Brain microvascular endothelial cell (primary cell): ENCODE measurements at regions not wholly inside any gene's neighbourhood (a gene's known extent, or its start where the extent isn't known, plus 50 kb on each side); places are given as distances from the start of the nearest gene placed in this dataset.

Experiments
- DNase-seq: peaks from one replicate; pipeline ENCODE4 v3.0.0-alpha.2; 2020
- H3K27ac ChIP-seq: fragments of 250-450 bp; sonication (Bioruptor Pico); 2 replicates; pipeline ENCODE4 v1.5.1; 2020; ENCODE audit warnings: mild to moderate bottlenecking, moderate library complexity
- H3K27me3 ChIP-seq: fragments of 250-450 bp; sonication (Bioruptor Pico); replicated peaks from 2 replicates; pipeline ENCODE4 v1.5.1; 2020; ENCODE audit warnings: mild to moderate bottlenecking
- H3K36me3 ChIP-seq: fragments of 250-450 bp; sonication (Bioruptor Pico); replicated peaks from 2 replicates; pipeline ENCODE4 v1.5.1; 2020; ENCODE audit warnings: mild to moderate bottlenecking
- H3K4me3 ChIP-seq: 2 replicates; pipeline ENCODE4 v1.5.1; 2011; ENCODE audit warnings: low read depth, mild to moderate bottlenecking, control low read depth, low read length, moderate library complexity
- CTCF ChIP-seq: IDR thresholded peaks from 2 replicates; pipeline ENCODE4 v1.5.1; 2011; ENCODE audit warnings: low read depth, mild to moderate bottlenecking, moderate library complexity, low read length, control low read depth, inconsistent platforms; ENCODE audit errors: missing control alignments
- in situ Hi-C: cut with HindIII; loops from 2 replicates; pipeline ENCODE4 v1.10.0; 2017; ENCODE audit warnings: low sequenced_read_pairs, low pct_ligation_motif_present

GRCh38 chr4:14100349-14100748 lies 472.8 kb upstream of the BOD1L1 start:
- Histone ChIP-seq H3K27me3 (no peaks in the 10 kb centered on the region), H3K4me3 (no peak overlapping the region), H3K36me3 (no peaks in the 10 kb centered on the region), H3K27ac (no peak overlapping the region)
- in situ Hi-C loops, result no loop called here
- TF ChIP-seq CTCF, result no peak
- DNase-seq, result no peak

GRCh38 chr4:14110407-14110806 lies 482.9 kb upstream of the BOD1L1 start:
- H3K36me3 ChIP-seq, result no peaks in the 10 kb centered on the region
- no peak overlapping the region for H3K4me3 ChIP-seq
- in situ Hi-C loops, result no loop called here
- TF ChIP-seq CTCF, result no peak
- H3K27ac ChIP-seq, result no peak overlapping the region
- H3K27me3 ChIP-seq, result no peaks in the 10 kb centered on the region
- DNase-seq, result peak; percentile 18

- no peaks in the 10 kb centered on the region for H3K36me3 ChIP-seq
These were observed 484.2 kb upstream of the BOD1L1 start for GRCh38 chr4:14111730-14112181.

GRCh38 chr4:14115106-14115505 lies 487.6 kb upstream of the BOD1L1 start:
- in situ Hi-C loops, result no loop called here
- no peak for TF ChIP-seq CTCF
- Histone ChIP-seq H3K27ac (no peak overlapping the region), H3K27me3 (no peaks in the 10 kb centered on the region), H3K36me3 (no peaks in the 10 kb centered on the region), H3K4me3 (no peak overlapping the region)
- DNase-seq, result no peak

More at GRCh38 chr4:14111730-14112181, 484.2 kb upstream of the BOD1L1 start:
- no peaks in the 10 kb centered on the region for H3K27me3 ChIP-seq
- no peak overlapping the region for H3K4me3 ChIP-seq
- in situ Hi-C loops, result no loop called here
- no peak overlapping the region for H3K27ac ChIP-seq
- no peak for DNase-seq
- no peak for TF ChIP-seq CTCF

- no peak for TF ChIP-seq CTCF
- H3K27me3 ChIP-seq, result no peaks in the 10 kb centered on the region
These were observed 490.2 kb upstream of the BOD1L1 start for GRCh38 chr4:14117575-14118238.

GRCh38 chr4:14124816-14125215 lies 497.3 kb upstream of the BOD1L1 start:
- Histone ChIP-seq H3K4me3 (no peak overlapping the region), H3K36me3 (no peaks in the 10 kb centered on the region), H3K27me3 (no peaks in the 10 kb centered on the region), H3K27ac (no peak overlapping the region)
- in situ Hi-C loops, result no loop called here
- TF ChIP-seq CTCF, result no peak
- DNase-seq, result no peak

More at GRCh38 chr4:14117575-14118238, 490.2 kb upstream of the BOD1L1 start:
- no peak overlapping the region for H3K4me3 ChIP-seq
- no peak overlapping the region for H3K27ac ChIP-seq
- DNase-seq, result no peak
- in situ Hi-C loops, result no loop called here
- no peaks in the 10 kb centered on the region for H3K36me3 ChIP-seq
